ENCODE measurements at regions not wholly inside any gene's neighbourhood (a gene's known extent, or its start where the extent isn't known, plus 50 kb on each side); places are given as distances from the start of the nearest gene placed in this dataset.

- no peak overlapping the region for H3K27ac ChIP-seq (ENCODE audit: extremely low read length, insufficient read depth, low read length)
- ATAC-seq (no peak), DNase-seq (ENCODE audit: low spot score) (no peak), FAIRE-seq (no peak)
- intact Hi-C loops (cut with micrococcal nuclease; ENCODE audit: unreplicated experiment) (no loop called here), in situ Hi-C loops (cut with HindIII; ENCODE audit: extremely low pct_ligation_motif_present, low pct_unique_long_range_greater_than_20kb) (no loop called here)
- no peak for TF ChIP-seq CHD2 (IDR thresholded peaks at IDR 0.05; ENCODE audit: low read depth, low read length)
- no peak for TF ChIP-seq ZNF44 (CRISPR knock-in tag; IDR thresholded peaks at IDR 0.05)
- TF ChIP-seq PCBP2 (optimal IDR thresholded peaks at IDR 0.05; ENCODE audit: low read depth, low read length, poor library complexity, severe bottlenecking): no peak
- TF ChIP-seq, protein P1, sequence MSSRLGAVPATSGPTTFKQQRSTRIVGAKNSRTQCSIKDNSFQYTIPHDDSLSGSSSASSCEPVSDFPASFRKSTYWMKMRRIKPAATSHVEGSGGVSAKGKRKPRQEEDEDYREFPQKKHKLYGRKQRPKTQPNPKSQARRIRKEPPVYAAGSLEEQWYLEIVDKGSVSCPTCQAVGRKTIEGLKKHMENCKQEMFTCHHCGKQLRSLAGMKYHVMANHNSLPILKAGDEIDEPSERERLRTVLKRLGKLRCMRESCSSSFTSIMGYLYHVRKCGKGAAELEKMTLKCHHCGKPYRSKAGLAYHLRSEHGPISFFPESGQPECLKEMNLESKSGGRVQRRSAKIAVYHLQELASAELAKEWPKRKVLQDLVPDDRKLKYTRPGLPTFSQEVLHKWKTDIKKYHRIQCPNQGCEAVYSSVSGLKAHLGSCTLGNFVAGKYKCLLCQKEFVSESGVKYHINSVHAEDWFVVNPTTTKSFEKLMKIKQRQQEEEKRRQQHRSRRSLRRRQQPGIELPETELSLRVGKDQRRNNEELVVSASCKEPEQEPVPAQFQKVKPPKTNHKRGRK (CRISPR knock-in tag; IDR thresholded peaks at IDR 0.05): no peak
- no peak for TF ChIP-seq MTA1 (CRISPR knock-in tag; IDR thresholded peaks at IDR 0.05; ENCODE audit: borderline replicate concordance)
- TF ChIP-seq ZNF354B (CRISPR knock-in tag; IDR thresholded peaks at IDR 0.05): no peak
- TF ChIP-seq MED13 (CRISPR knock-in tag; IDR thresholded peaks at IDR 0.05): no peak
- no peak for TF ChIP-seq REL (CRISPR knock-in tag; conservative IDR thresholded peaks at IDR 0.05)
- TF ChIP-seq, protein P2, sequence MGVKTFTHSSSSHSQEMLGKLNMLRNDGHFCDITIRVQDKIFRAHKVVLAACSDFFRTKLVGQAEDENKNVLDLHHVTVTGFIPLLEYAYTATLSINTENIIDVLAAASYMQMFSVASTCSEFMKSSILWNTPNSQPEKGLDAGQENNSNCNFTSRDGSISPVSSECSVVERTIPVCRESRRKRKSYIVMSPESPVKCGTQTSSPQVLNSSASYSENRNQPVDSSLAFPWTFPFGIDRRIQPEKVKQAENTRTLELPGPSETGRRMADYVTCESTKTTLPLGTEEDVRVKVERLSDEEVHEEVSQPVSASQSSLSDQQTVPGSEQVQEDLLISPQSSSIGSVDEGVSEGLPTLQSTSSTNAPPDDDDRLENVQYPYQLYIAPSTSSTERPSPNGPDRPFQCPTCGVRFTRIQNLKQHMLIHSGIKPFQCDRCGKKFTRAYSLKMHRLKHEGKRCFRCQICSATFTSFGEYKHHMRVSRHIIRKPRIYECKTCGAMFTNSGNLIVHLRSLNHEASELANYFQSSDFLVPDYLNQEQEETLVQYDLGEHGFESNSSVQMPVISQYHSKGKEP (CRISPR knock-in tag; IDR thresholded peaks at IDR 0.05): no peak
- TF ChIP-seq STAG1 (CRISPR knock-in tag; IDR thresholded peaks at IDR 0.05): no peak
- no peak for TF ChIP-seq SP1 (IDR thresholded peaks at IDR 0.05)
- no peak for TF ChIP-seq SP1 (CRISPR knock-in tag; IDR thresholded peaks at IDR 0.05)
- no peak overlapping the region for H3K4me2 ChIP-seq (ENCODE audit: low read depth, low read length)
- no TSS peak for BruUV-seq (replicated peaks)
- no peak overlapping the region for H2AFZ ChIP-seq (ENCODE audit: low read length)
- H3K9me3 ChIP-seq (ENCODE audit: low read length): no peaks in the 10 kb centered on the region
- ChIA-PET CTCF (ENCODE audit: low intra/inter-chr PET ratio, low total read pairs) (no interaction called here), POLR2A (no interaction called here)
- H3K4me3 ChIP-seq (replicated peaks in 1 of 3; ENCODE audit: insufficient read depth in 1 of 3, low read depth in 2 of 3, low read length in 3 of 3): no peak overlapping the region
- whole genome bisulfite sequencing (ENCODE audit: low lambda C conversion rate): 0% methylated on average over 2 of the region's 2 CpGs
- no peaks in the 10 kb centered on the region for H3K4me1 ChIP-seq (ENCODE audit: insufficient read depth, low read length)
- H3K9ac ChIP-seq (ENCODE audit: insufficient read depth, low read depth, low read length): no peak overlapping the region
- H3K36me3 ChIP-seq (replicated peaks in 1 of 2; ENCODE audit: control insufficient read depth in 1 of 2, insufficient read depth in 2 of 2, low read length in 2 of 2): no peaks in the 10 kb centered on the region
- no peaks in the 10 kb centered on the region for H3K79me2 ChIP-seq (ENCODE audit: insufficient read depth, low read length)
- H3K27me3 ChIP-seq (ENCODE audit: control insufficient read depth in 1 of 2, insufficient read depth in 2 of 2, low read length in 2 of 2): no peaks in the 10 kb centered on the region
- no peaks in the 10 kb centered on the region for H4K20me1 ChIP-seq (ENCODE audit: insufficient read depth, low read length)
These were observed 645.0 kb downstream of the PTPRC start for GRCh38 chr1:199283794-199284193.
